ENCODE measurements at regions not wholly inside any gene's neighbourhood (a gene's known extent, or its start where the extent isn't known, plus 50 kb on each side); places are given as distances from the start of the nearest gene placed in this dataset.
"Not testable (repeated sequence)": the region's sequence is repeated elsewhere in the genome, so short reads cannot be mapped to it uniquely, and the experiment has no call there.

DNA sequence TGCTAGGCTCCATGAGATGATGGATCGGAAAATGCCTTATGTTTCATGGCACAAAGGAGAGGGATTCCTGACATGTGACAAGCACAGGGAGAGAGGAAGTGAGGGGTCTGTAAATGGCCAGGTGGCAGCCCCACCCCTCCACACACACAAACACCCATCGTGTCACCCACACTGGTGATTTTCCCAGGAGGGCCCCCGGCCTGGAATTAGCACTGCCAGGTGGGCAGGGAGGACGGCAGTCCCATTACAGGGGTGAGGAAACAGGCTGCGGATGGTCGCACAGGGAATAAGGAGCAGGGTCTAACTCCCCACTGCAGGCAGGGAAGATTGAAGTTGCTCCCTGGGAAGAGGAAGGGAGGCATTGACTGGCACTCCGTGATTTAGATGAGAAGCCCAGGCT is 395.3 kb upstream of the ZNF337 start:
- DNase-seq: not testable (repeated sequence)

- DNase-seq: not testable (repeated sequence)
Measured at GRCh38 chr20:26086195-26086594, 389.5 kb upstream of the ZNF337 start.

- not testable (repeated sequence) for DNase-seq
Measured at GRCh38 chr20:26073972-26074371, 377.3 kb upstream of the ZNF337 start.

DNA sequence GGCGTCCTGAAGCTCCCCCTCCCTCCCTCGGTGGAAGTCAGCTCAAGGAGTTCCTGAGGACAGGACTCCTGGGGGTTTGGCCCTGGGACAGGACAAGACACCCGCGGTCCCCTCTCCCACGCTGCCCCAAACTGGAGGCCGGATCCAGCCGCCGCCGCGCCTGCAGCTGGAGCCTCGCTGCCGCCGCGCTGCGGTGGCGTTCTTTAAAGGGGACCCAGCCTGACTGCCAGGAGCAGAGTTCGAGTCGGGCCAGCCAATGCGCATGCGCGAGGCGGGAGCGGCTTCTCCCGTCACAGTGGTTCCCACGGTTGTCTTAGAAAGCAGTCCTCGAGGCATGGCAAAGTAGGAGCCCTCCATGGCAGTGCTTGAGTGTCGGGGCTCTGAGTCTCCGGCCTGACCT is 362.7 kb upstream of the ZNF337 start:
- DNase-seq: not testable (repeated sequence)

- DNase-seq: not testable (repeated sequence)
Measured at GRCh38 chr20:26058446-26058845, 361.8 kb upstream of the ZNF337 start.

- not testable (repeated sequence) for DNase-seq
Measured at GRCh38 chr20:26057135-26057752, 360.6 kb upstream of the ZNF337 start.

DNA sequence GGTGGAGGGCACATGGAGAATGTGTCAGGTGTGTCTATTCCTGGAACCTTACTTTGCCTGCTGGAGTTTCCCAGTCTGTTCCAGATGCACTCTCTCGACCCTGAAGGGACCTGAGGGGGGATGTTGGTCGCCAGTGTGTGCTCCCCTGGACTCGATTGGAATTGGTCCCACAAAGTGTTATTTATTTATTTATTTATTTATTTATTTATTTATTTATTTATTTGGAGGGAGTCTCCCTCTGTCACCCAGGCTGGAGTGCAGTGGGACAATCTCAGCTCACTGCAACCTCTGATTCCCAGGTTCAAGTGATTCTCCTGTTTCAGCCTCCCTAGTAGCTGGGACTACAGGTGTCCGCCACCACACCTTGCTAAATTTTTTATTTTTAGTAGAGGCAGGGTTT is 329.1 kb upstream of the ZNF337 start:
- not testable (repeated sequence) for DNase-seq

DNA sequence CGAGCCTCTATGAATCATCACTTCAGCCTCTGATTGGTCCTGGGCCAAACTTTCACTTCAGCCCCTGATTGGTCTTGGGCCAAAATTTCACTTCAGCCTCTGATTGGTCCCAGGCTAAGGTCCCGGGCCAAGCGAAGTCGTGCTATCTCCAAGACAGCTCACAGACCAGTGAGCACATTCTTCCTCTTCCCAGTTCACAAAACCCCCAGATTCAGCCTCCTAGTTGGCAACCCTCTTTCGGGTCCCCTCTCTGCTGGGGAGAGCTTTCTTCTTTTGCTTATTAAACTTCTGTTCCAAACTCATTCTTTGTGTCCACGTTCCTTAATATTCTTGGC is 314.3 kb upstream of the ZNF337 start:
- not testable (repeated sequence) for DNase-seq

GRCh38 chr20:26010224-26010941 is 313.7 kb upstream of the ZNF337 start:
- not testable (repeated sequence) for DNase-seq

- peak; percentile 35 for DNase-seq
Measured at GRCh38 chr20:26009402-26010223, 313.0 kb upstream of the ZNF337 start.

DNA sequence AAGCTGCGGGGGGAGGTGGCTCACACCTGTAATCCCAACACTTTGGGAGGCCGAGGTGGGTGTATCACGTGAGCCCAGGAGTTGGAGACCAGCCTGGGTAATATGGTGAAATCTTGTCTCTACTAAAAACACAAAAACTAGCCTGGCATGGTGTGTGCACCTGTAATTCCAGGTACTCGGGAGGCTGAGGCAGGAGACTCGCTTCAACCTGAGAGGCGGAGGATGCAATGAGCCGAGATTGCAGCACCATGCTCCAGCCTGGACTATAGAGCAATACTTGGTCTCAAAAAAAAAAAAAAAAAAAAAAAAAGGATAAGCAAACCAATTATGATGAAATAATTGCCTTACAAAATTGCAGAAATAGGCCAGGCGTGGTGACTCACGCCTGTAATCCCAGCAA is 311.4 kb upstream of the ZNF337 start:
- not testable (repeated sequence) for DNase-seq

GRCh38 chr20:26006164-26006563 is 309.5 kb upstream of the ZNF337 start:
- DNase-seq: not testable (repeated sequence)

DNA sequence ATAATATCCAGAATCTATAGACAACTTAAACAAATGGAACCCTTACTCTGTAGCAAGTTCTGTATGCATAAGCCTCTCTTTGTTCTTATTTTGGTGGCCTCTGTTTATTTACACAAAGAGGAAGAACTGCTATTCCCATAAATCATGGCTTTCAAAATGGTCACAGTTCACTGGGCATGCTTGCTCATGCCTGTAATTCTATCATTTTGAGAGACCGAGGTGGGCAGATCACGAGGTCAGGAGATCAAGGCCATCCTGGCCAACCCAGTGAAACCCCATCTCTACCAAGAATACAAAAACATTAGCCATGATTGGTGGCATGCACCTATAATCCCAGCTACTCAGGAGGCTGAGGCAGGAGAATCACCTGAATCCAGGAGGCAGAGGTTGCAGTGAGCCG is 307.3 kb upstream of the ZNF337 start:
- DNase-seq: not testable (repeated sequence)

GRCh38 chr20:25997367-25998038 is 300.9 kb upstream of the ZNF337 start:
- DNase-seq: not testable (repeated sequence)

DNA sequence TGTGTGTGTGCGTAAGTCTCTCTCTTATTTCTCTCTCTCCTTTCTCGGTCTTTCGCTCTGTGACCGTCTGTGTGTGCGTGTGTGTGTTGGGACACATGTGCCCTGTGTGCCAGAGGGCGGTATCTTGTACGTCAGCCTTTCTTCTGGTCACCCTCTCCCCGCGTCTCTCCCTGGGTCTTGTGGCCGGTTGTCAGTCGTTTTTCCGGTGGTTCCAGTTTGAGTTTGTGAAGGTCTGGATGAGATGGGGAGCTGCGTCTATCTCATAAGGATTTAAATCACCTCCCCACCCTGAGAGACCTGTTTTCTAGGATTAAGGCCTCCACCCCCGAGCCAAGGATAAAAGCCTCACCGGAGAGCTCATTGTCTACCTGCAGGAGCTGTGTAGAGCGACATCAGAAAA is 295.5 kb upstream of the ZNF337 start:
- DNase-seq: no peak

DNA sequence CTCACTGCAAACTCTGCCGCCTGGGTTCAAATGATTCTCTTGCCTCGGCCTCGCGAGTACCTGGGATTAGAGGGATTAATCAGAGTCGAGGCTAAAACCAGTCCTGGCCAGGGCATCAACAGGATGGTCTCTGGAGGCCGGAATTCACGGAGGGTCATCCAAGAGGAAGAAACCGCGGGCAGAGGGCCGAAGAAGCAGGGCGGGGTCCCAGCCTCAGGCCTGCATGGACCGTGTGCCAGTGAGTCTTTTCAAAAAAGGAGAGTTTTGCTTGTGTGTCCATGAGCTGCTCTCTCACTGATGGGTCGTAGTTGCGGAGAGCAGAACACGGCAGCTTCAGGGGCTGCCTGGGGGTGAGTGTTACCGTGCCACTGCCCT is 295.1 kb upstream of the ZNF337 start:
- no peak for DNase-seq

GRCh38 chr20:25991051-25991755 is 294.6 kb upstream of the ZNF337 start:
- no peak for DNase-seq

DNA sequence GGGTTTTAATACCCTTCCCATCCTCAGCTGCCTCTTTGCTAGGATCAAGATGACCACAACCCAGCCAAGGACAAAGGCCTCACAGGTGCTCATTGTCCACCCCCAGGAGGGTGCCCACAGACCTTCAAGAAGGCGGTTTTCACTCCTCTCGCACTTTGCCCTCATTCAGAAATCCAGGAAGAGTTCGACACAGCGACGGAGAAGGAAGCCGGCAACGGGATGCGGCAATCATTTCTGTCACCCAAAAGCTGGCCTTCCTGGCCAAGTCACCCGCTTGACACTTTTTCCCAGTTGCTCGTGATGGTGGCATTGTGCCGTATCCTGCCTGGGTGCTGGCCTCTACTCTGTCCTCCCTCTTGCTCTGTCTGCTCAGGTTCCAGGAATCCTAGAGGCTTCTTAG is 293.0 kb upstream of the ZNF337 start:
- not testable (repeated sequence) for DNase-seq

- no peak for DNase-seq
Measured at GRCh38 chr20:25989196-25989595, 292.5 kb upstream of the ZNF337 start.

DNA sequence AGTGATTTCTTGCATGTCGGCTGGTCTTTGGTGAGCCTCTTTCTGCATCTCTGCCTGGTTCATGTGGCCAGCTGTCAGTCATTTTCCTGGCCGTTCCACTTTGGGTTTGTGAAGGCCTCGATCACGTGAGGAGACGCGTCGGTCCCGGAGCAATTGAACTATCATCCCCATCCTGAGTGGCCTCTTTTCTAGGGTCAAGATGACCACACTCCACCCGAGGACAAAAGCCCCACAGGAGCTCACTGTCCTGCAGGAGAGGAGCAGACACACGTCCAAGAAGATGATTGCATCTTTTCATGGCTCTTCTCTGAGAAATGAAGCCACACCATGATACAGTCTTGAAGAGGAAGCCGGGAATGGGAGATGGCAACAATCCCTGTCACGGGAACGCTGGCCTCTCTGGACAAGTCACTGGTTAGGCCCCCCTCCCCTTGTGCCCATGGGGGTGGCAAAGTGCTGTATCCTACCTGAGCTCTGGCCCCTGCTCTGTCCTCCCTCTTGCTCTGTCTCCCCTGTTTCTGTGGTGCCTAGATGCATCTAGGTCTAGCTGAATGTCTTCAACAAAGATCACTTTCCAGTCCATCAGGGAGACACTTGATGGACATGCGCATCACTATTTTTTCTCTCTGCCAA is 291.4 kb upstream of the ZNF337 start:
- DNase-seq: not testable (repeated sequence)

DNA sequence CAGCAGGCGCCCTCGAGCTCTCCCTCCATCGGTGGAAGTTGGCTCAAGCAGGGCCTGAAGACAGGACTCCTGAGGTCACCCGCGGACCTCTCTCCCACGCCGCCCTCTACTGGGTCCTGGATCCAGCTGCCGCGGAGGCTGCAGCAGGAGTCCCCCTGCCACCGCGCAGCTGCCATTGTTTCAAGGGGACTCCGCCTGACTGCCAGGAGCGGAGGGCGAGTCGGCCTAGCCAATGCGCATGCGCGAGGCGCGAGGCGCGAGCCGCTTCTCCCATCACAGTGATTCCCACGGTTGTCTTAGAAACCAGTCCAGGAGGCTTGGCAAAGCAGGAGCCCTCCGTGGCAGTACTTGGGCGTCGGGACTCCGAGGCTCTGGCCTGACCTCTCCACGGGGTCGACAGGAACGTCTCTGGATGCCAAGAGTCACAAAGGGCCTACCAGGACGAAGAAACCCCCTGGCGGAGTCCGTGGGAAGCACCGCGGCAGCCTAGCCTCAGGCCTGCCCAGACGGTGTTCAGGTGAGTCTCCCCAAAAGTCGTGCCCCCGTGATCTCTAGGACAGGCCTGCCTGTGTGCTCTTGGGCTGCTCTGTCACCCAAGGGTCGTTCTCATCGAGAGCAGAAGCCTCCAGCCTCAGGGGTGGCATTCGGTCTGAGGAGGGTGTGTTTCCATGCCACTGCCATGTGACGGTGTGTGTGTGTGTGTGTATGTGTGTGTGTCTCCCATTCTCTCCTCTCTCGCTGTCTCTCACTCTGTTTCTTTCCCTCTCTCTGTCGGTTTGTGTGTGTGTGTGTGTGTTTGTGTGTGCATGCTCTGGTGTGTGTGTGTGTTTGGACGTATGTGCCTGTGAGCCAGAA is 290.6 kb upstream of the ZNF337 start:
- peak; percentile 79 for DNase-seq

Data from NCI-H2171 (cell line).